ENCODE measurements at regions not wholly inside any gene's neighbourhood (a gene's known extent, or its start where the extent isn't known, plus 50 kb on each side); places are given as distances from the start of the nearest gene placed in this dataset.

GRCh38 chr17:70292366-70292765, 123.0 kb downstream of the KCNJ2 start:
- no peak for TF ChIP-seq KDM5A (IDR thresholded peaks at IDR 0.05)
- no peak for TF ChIP-seq CTCF (IDR thresholded peaks at IDR 0.05)
- no peak for TF ChIP-seq HES2 (IDR thresholded peaks at IDR 0.05)
- no peak for TF ChIP-seq EHMT2 (IDR thresholded peaks at IDR 0.05; ENCODE audit: low read depth)
- no peak for TF ChIP-seq POLR2A (IDR thresholded peaks at IDR 0.05; ENCODE audit: low read length)
- no peak for TF ChIP-seq BHLHE40 (IDR thresholded peaks at IDR 0.05; ENCODE audit: low read depth, low read length)
